GM19240 (cell line): ENCODE measurements at regions not wholly inside any gene's neighbourhood (a gene's known extent, or its start where the extent isn't known, plus 50 kb on each side); places are given as distances from the start of the nearest gene placed in this dataset.
"Not testable (repeated sequence)": the region's sequence is repeated elsewhere in the genome, so short reads cannot be mapped to it uniquely, and the experiment has no call there.

Experiments used
- DNase-seq: peaks from one replicate; pipeline ENCODE4 v3.0.0; 2011; ENCODE audit warnings: low spot score; ENCODE audit not compliant: insufficient read length

DNA sequence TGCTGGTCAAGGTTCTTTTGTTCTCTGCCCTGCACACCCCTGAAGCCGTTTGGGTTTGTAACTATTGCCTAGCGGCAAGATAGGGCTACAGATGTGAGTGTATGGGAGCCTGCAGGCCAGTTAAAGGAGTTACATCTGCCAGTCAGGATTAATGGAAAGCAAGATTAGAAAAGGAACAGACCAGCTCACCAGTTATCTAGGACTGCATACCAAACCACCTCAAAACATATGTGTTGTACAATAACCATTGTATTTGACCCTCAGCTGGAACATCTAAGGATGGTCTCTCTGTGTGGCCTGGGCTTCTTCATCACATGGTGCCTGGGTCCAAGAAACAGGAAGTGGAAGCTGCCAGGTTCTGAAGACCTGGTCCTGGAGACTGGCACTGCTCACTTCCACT is 52.5 kb upstream of the FBXO28 start:
- DNase-seq, result no peak

DNA sequence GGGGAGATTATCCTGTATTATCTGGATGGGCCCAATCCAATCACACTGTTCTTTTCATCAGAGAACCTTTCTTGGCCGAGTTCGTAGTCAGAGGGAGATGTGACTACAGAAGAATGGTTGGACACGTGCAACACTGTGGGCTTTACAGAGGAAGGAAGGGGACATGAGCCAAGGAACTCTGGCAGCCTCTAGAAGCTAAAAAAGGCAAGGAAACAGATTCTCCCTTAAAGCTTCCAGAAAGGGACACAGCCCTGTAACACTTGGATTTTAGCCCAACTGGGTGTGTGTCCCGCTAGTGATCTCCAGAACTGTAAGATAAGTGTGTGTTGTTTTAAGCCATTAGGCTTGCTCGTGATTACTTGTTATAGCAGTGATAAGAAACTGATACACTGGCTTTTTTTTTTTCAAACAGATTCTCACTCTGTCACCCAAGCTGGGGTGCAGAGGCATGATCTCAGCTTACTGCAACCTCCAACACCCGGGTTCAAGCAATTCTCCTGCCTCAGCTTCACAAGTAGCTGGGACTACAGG is 53.9 kb upstream of the FBXO28 start:
- DNase-seq, result no peak

DNA sequence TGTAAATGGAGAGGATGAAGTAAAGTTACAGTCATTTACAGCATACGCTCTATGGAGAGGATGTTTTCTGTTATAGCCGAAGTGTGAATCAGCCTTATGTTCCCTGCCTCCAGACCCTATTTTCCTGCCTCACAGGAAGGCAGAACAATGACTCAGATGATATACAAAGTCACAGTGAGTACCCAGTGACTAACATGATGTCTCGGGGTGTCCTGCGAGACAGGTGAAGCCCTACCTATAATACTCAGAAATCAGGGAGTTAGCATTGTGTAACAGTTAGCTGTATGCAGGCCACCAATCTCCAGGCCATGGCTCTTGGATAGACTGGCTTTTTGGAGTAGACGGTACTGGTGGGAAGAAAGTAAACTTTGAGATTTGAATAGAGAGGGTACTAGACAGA is 55.6 kb upstream of the FBXO28 start:
- no peak for DNase-seq

DNA sequence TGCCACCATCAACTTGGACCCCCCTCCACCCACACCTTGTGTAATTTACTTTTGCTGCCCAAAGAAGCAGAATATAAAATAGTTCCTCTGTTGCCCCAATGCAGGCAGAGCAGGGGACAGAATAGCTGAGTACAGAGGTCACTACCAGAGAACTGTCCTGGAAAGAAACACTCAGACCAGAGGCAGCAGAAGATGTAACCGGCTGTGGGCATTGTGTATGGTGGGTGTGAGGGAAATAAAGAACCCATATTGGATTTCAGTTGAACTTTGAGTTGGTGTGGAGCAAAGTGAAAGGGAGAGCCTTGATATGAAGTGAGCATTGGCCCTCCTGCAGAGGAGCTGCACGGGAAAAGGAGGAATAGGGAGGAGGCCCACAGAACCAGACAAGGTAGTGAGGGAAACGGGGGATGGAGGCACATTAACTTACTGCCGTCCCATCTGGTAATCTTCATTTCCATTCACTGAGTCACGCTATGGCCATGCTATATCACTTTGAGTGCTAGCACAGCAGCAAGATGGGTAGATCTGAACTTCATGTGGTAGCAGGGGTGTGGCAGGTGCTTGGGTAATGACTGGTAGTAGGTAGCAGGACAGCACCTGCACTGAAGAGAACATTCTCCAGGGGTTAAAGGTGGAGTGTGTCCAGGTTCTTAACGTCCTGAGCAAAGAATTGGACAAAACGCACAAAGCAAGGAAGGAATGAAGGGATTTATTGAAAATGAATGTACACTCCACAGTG is 56.3 kb upstream of the FBXO28 start:
- DNase-seq, result no peak

DNA sequence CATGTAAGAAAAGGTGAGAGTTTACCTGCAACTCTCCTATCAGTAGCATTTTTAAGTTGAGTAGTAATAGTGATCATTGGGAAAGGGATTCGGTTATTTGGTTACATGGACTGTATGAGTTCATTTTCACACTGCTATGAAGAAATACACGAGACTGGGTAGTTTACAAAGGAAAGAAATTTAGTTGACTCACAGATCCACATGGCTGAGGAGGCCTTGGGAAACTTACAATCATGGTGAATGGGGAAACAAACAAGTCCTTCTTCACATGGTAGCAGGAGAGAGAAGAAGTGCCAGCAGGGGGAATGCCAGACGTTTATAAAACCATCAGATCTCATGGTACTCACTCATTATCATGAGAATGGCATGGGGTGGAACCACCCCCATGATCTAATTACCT is 59.3 kb upstream of the FBXO28 start:
- DNase-seq, result no peak

DNA sequence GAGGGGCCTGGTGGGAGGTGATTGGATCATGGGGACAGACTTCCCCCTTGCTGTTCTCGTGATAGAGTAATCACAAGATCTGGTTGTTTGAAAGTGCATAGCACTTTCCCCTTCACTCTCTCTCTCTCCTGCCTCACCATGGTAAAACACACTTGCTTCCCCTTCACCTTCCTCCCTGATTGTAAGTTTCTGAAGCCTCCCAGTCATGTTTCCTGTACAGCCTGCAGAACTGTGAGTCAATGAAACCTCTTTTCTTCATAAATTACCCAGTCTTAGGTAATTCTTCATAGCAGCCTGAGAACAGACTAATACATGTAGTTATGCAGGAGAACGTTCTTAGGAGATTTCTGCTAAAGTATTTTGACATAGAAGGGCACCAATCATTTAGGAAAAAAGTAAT is 59.9 kb upstream of the FBXO28 start:
- DNase-seq, result no peak

DNA sequence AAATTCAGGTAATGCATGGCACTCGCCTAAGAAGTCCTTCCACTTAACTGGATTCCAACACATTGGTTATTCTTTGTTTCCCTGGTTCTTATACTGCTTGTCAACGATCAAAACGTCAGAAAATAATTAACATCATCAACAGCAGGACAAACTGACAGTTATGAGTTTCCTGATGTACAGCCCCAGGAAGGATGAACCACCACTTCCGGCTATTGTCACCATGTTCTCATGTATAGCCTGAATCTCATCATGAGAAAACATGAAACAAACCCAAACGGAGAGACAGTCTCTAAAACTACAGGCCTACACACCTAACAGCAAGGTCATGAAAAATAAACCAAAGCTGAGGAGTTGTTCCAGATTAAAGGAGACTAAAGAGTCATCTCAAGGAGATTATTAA is 60.5 kb upstream of the FBXO28 start:
- no peak for DNase-seq

DNA sequence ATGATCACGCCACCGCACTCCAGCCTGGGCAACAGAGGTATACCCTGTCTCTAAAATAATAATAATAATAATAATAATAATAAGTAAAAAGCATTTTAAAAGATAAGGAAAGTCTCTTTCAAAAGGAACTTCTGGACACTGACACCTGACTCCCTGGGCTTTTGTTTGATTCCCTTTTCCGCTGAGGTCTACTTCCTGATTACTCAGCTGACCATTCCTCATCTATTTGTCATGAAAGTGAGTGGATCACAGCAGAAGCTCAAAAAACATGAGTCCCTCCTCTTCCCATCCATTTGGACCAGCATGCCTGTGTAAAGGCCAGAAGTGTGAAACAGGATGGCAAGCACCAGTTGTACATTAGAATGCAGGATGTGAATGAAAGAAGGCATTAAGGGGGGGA is 61.1 kb upstream of the FBXO28 start:
- no peak for DNase-seq

DNA sequence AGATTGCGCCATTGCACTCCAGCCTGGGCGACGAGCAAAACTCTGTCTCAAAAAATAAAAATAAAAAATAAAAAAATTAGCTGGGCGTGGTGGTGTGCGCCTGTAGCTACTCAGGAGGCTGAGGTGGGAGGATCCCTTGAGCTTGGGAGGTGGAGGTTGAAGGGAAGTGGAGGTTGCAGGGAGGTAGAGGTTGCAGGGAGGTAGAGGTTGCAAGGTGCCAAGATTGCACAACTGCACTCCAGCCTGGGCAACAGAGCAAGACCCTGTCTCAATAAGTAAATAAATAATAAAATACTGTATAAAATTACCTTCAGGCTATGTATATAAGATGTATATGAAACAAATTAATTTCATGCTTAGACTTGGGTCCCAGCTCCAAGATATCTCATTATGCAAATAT is 62.1 kb upstream of the FBXO28 start:
- DNase-seq, result not testable (repeated sequence)

DNA sequence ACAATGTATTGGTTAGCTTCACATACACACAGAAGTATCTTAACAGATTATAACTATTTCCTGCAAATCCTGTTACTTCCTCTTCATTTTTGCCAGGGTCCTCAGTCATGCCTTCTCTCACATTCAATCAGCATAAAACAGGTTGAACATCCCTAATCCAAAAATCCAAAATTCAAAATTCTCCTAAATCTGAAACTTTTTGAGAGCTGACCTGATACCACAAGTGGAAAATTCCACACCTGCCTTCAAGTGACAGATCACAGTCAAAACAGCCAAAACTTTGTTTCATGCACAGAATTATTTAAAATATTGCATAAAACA is 62.9 kb upstream of the FBXO28 start:
- DNase-seq, result no peak

DNA sequence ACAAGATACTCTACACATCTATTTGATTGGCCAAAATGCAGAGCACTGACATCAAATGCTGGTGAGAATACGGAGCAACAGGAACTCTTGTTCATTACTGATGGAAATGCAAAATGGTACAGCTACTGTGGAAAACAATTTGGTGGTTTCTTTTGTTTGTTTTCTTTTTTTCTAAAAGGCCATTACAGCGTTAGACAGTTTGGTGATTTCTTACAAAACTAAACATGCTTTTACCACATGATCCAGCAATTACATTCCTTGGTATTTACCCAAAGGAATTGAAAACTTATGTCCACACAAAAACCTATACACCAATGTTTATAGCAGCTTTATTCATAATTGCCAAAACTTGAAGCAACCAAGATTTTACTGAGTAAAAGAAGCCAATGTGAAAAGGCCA is 66.4 kb upstream of the FBXO28 start:
- DNase-seq, result no peak

DNA sequence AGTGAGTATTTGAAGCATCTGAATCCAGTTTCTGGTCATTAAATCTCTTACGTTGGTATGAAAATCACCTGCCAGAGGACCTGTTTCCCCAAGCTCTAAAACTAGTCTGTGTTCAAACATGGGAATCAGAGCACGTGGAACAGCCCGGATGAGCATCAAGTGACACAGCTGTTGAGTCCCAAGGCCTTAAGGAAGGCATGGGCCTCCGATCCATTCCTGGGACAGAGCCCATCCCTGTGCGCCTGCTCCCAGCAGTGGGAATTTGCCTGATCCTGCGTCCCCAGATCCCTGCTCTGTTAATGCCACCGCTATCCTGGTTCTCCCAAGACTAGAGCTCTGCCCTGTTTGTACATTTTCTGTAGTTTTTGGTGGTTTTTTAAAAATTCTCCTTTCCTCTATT is 68.4 kb upstream of the FBXO28 start:
- no peak for DNase-seq

DNA sequence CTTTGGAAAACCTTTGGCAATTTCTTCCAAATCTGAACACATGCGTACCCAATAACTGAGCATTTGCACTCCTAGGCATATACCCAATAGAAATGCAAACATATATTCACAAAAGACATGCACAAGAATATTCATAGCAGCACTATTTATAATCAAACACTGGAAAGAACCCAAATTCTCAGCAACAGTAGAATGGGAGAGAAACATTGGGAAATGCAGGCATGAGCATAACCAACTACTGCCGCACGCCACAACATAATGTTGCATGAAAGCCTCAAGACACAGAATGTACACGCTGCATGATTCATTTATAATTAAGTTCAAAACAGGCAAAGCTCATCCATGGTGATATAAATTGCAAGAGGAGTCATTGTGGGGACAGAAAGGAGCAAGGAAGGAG is 69.5 kb upstream of the FBXO28 start:
- DNase-seq, result no peak

DNA sequence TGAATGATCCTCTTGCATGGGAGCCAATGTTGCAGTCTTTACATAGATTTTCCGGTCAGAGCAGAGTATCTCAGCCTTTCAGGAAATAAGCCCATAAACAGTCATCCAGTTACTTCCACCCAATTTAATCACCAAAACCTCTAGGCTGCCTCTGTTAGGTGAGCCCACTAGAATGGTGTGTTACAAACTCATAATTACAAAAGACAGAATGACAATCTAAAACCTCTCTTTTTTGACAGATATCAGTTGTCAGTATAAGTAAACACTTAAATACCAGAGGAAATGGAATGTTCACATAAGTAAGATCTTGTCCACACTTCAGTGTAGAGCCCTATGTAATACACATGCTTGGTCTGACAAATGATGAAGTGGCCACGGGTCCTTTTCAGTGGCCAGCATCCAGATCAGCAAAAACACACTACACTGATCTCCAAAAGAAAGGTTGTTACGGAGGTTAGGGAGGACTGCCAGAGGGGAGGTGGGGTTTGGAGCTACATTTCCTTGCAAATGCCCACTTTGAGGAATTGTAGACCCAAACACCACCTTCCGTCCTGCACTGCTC is 71.3 kb upstream of the FBXO28 start:
- DNase-seq, result no peak

DNA sequence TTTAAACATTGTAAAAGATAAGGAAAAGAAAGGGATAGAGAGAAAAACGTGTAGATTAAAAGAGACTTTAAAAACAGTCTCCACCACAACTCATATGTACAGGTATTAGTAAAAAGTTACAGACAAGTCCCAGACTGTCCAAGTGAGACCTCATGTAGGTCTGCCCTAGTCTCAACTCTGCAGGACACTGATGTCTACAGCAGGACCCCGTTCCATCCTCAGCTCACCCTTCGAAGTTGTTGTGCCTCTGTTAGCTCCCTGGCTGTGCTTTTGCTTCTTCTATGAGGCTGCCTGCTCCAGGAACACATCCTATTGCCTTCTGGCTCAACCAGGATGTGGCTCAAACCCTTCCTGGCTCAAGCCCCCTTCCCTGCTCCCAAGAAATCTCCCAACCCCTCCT is 72.9 kb upstream of the FBXO28 start:
- no peak for DNase-seq

DNA sequence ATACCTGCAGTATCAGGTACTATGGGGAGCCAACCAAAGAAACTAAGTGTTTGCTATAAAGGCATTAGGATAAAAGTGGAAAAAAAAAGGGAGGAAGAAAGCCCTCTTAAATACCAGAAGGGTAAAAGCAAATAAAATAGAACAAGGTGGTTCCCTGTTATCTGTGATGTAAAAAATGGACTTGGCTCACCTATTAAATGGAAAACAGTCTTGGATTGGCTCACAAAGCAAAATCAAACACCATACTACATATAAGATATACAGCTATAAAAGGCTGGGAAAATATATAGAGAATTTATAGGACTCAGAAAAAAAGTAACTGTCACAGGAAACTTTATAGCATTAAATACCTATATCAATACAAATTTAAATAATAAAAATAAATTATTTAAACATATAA is 73.5 kb upstream of the FBXO28 start:
- DNase-seq, result not testable (repeated sequence)

DNA sequence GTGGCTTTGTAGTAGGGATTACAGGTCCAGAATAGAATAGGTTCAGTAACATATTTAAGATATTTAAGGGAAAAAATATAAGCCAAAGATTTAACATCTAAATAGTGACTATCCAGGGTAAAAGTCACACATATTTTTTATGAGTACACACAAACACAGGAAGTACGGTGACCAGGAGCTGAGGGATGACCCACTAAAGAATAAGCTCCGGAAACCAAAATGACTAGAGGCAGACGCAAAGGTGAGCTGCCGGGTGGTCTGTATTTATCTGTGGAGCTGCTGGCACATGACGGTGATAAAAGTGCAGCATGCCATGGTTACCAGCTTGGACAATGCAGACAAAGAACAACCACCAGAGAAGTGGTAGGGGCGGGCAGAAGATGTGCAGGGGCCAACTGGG is 73.9 kb upstream of the FBXO28 start:
- not testable (repeated sequence) for DNase-seq

DNA sequence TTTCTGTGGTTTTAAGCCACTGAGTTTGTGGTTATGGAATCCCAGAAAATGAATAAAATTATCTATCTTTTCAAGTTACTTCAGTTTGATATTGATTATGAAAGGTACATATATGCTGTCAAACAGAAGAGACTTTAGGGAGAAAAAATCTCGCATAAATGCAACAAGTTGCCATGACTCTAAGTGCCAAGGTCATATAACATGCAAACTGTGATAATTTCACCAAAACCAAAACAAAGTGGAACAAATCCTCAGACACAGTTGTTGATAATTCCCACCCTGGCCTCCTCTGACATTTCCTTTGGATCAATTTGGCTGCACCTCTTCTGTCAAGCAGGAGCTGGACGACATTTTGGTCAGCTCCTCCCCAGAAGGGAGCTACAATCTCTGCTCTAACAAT is 75.1 kb upstream of the FBXO28 start:
- DNase-seq, result not testable (repeated sequence)

DNA sequence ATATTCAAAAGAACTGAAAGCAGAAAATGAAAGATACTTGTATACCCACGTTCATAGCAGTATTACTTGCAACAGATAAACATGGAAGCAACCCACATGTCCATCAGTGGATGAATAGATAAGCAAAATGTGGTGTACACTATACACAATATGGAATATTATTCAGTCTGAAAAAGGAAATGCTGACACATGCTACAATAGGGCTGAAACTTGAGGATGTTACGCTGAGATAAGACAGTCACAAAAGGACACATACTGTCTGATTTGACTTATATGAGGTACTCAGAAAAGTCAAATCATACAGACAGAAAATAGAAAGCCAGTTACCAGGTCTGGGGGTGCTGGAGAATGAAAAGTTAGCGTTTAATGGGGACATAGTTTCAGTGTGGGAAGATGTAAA is 76.5 kb upstream of the FBXO28 start:
- not testable (repeated sequence) for DNase-seq

DNA sequence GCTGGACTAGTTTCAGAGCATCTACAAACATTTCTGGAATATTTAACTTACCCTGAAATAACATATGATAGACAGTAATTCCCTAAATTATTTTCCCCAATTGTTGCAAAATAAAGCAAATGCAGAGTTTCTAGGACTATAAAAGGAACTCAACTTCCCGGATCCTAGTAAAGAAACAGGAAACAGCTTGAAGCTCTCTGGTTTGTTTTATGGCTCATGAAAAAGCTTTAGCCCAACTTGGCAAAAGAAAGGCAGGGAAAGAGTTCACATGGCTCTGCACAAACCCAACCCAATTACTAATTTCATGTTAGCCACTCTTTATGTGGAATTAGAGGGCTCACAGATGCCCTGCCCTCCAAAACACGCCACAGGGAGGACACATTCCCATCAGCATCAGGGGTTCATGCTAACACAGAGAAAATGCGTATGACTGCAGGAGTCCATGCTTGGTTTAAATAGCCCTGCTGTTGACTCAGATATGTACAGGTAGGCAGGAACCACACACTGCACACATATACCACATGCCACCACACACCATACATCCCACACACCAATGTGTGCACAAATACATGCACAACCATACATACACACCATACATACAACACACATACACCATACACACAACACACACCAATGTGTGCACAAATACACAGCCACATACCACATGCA is 81.2 kb upstream of the FBXO28 start:
- not testable (repeated sequence) for DNase-seq

DNA sequence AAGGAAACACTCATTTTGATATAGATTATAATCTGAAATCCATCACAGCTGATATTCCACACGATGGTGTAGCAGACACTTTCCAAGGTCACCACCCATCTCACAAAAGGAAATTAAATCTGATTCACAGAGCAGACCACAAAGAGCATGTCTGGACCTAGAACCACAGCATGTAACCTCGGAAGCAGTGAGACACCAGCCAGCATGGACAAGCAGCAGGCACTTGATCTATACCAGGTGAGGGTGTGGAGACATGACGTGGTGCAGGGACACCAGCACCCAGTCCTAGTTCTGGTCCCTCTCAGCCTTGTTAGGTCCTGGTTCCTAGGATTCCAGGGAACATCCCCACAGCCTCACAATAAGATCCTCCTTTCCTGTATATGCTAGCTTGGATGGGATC is 81.9 kb upstream of the FBXO28 start:
- not testable (repeated sequence) for DNase-seq

DNA sequence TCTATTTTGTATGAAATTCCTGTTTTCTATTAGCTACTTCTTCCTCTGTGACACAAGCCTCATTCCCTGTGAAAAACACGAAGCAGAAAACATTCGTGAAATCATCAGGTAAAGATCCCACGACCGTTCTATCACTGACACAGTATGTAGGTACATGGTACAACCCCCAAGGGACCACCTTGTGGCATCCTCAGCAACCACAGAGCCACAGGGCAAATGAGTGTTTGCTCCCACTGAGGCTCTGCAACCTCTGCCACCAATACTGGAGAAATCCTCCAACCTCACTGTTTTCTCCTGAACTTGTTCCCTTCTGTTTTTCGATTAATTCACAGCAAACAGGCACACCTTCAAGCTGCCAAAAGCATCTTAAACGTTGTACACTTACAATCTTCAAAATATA is 83.7 kb upstream of the FBXO28 start:
- DNase-seq, result not testable (repeated sequence)
